ENCODE measurements at regions not wholly inside any gene's neighbourhood (a gene's known extent, or its start where the extent isn't known, plus 50 kb on each side); places are given as distances from the start of the nearest gene placed in this dataset.

- DNase-seq (ENCODE audit: low read depth): no peak
- TF ChIP-seq CTCF (IDR thresholded peaks at IDR 0.05; ENCODE audit: low read depth, low read length) (no peak), MYC (IDR thresholded peaks at IDR 0.05; ENCODE audit: low read depth, low read length) (no peak), POLR2A (IDR thresholded peaks at IDR 0.05; ENCODE audit: extremely low read depth, insufficient read length) (no peak), MAX (IDR thresholded peaks at IDR 0.05; ENCODE audit: low read depth, low read length) (no peak)
- no peak overlapping the region for H3K4me3 ChIP-seq (ENCODE audit: low read depth, low read length)
Observed at GRCh38 chr4:45119376-45119775, 393.0 kb upstream of the GNPDA2 start.

GRCh38 chr4:45102716-45103115 lies 376.4 kb upstream of the GNPDA2 start:
- no peak overlapping the region for H3K4me3 ChIP-seq (ENCODE audit: low read depth, low read length)
- TF ChIP-seq MAX (IDR thresholded peaks at IDR 0.05; ENCODE audit: low read depth, low read length): no peak
- TF ChIP-seq CTCF (IDR thresholded peaks at IDR 0.05; ENCODE audit: low read depth, low read length): no peak
- TF ChIP-seq POLR2A (IDR thresholded peaks at IDR 0.05; ENCODE audit: extremely low read depth, insufficient read length): no peak
- no peak for TF ChIP-seq MYC (IDR thresholded peaks at IDR 0.05; ENCODE audit: low read depth, low read length)
- DNase-seq (ENCODE audit: low read depth): no peak

- no peak for TF ChIP-seq MAX (IDR thresholded peaks at IDR 0.05; ENCODE audit: low read depth, low read length)
- no peak for TF ChIP-seq POLR2A (IDR thresholded peaks at IDR 0.05; ENCODE audit: extremely low read depth, insufficient read length)
- no peak for TF ChIP-seq MYC (IDR thresholded peaks at IDR 0.05; ENCODE audit: low read depth, low read length)
- TF ChIP-seq CTCF (IDR thresholded peaks at IDR 0.05; ENCODE audit: low read depth, low read length): no peak
- DNase-seq (ENCODE audit: low read depth): no peak
- H3K4me3 ChIP-seq (ENCODE audit: low read depth, low read length): no peak overlapping the region
Observed at GRCh38 chr4:45100956-45101818, 374.8 kb upstream of the GNPDA2 start.

- TF ChIP-seq MYC (IDR thresholded peaks at IDR 0.05; ENCODE audit: low read depth, low read length) (no peak), CTCF (IDR thresholded peaks at IDR 0.05; ENCODE audit: low read depth, low read length) (no peak), MAX (IDR thresholded peaks at IDR 0.05; ENCODE audit: low read depth, low read length) (no peak), POLR2A (IDR thresholded peaks at IDR 0.05; ENCODE audit: extremely low read depth, insufficient read length) (no peak)
- DNase-seq (ENCODE audit: low read depth): no peak
- H3K4me3 ChIP-seq (ENCODE audit: low read depth, low read length): no peak overlapping the region
Observed at GRCh38 chr4:45099471-45099870, 373.1 kb upstream of the GNPDA2 start.

- no peak overlapping the region for H3K4me3 ChIP-seq (ENCODE audit: low read depth, low read length)
- no peak for DNase-seq (ENCODE audit: low read depth)
- no peak for TF ChIP-seq MYC (IDR thresholded peaks at IDR 0.05; ENCODE audit: low read depth, low read length)
- no peak for TF ChIP-seq CTCF (IDR thresholded peaks at IDR 0.05; ENCODE audit: low read depth, low read length)
- no peak for TF ChIP-seq MAX (IDR thresholded peaks at IDR 0.05; ENCODE audit: low read depth, low read length)
- no peak for TF ChIP-seq POLR2A (IDR thresholded peaks at IDR 0.05; ENCODE audit: extremely low read depth, insufficient read length)
Observed at GRCh38 chr4:45094684-45095083, 368.3 kb upstream of the GNPDA2 start.

All from NB4 (cell line).